ENCODE measurements at regions not wholly inside any gene's neighbourhood (a gene's known extent, or its start where the extent isn't known, plus 50 kb on each side); places are given as distances from the start of the nearest gene placed in this dataset.

- ATAC-seq (no peak), DNase-seq (no peak)
- no peak overlapping the region for H3K27ac ChIP-seq
- no peak for TF ChIP-seq CTCF (IDR thresholded peaks at IDR 0.05)
- no peaks in the 10 kb centered on the region for H3K9me3 ChIP-seq
- intact Hi-C loops (cut with DNase I): no loop called here
- no peak overlapping the region for H3K4me3 ChIP-seq
- no peaks in the 10 kb centered on the region for H3K36me3 ChIP-seq
- H3K4me1 ChIP-seq: no peaks in the 10 kb centered on the region
- H3K27me3 ChIP-seq: no peaks in the 10 kb centered on the region
These were observed 1392.7 kb downstream of the PCDH7 start for GRCh38 chr4:32112891-32113290.

- TF ChIP-seq CTCF (IDR thresholded peaks at IDR 0.05): peak in 2 of 9 donors; percentile 9 to 28
- H3K9me3 ChIP-seq: no peaks in the 10 kb centered on the region
- intact Hi-C loops (cut with DNase I): no loop called here
- 70 to 74% methylated on average over 3 of the region's 3 CpGs for WGBS, 2 donors
- no peaks in the 10 kb centered on the region for H3K27me3 ChIP-seq
- no peak overlapping the region for H3K27ac ChIP-seq
- H3K4me3 ChIP-seq: no peak overlapping the region
- ATAC-seq (no peak), DNase-seq (no peak)
- H3K4me1 ChIP-seq: no peaks in the 10 kb centered on the region
- no peaks in the 10 kb centered on the region for H3K36me3 ChIP-seq
These were observed 1397.5 kb downstream of the PCDH7 start for GRCh38 chr4:32117693-32118092.

GRCh38 chr4:32119907-32120306 lies 1399.7 kb downstream of the PCDH7 start:
- TF ChIP-seq CTCF (IDR thresholded peaks at IDR 0.05): no peak
- intact Hi-C loops (cut with DNase I): no loop called here
- H3K27ac ChIP-seq: no peak overlapping the region

GRCh38 chr4:32128549-32128948 lies 1408.4 kb downstream of the PCDH7 start:
- H3K4me3 ChIP-seq: no peak overlapping the region
- H3K27me3 ChIP-seq: no peaks in the 10 kb centered on the region
- 40 to 45% methylated on average over 4 of the region's 4 CpGs for WGBS, 2 donors
- H3K27ac ChIP-seq: no peak overlapping the region
- H3K36me3 ChIP-seq: no peaks in the 10 kb centered on the region
- TF ChIP-seq CTCF (IDR thresholded peaks at IDR 0.05): no peak
- no peak for DNase-seq
- peaks cover 0 to 7% (median 0%) of the 10 kb centered on the region in 11 donors for H3K9me3 ChIP-seq
- H3K4me1 ChIP-seq: no peaks in the 10 kb centered on the region
- intact Hi-C loops (cut with DNase I): no loop called here
- no peak for ATAC-seq

More at GRCh38 chr4:32119907-32120306, 1399.7 kb downstream of the PCDH7 start:
- Histone ChIP-seq H3K4me1 (no peaks in the 10 kb centered on the region), H3K4me3 (no peak overlapping the region), H3K36me3 (no peaks in the 10 kb centered on the region), H3K9me3 (no peaks in the 10 kb centered on the region), H3K27me3 (no peaks in the 10 kb centered on the region)
- no peak for DNase-seq
- WGBS, 2 donors: 90 to 98% methylated on average over 1 of the region's 1 CpG
- ATAC-seq: no peak

GRCh38 chr4:32129967-32130366 lies 1409.8 kb downstream of the PCDH7 start:
- no peak for TF ChIP-seq CTCF (IDR thresholded peaks at IDR 0.05)
- Histone ChIP-seq H3K4me3 (no peak overlapping the region), H3K9me3 (peaks cover 0 to 7% (median 0%) of the 10 kb centered on the region in 11 donors), H3K4me1 (no peaks in the 10 kb centered on the region), H3K36me3 (no peaks in the 10 kb centered on the region), H3K27ac (no peak overlapping the region), H3K27me3 (no peaks in the 10 kb centered on the region)
- WGBS, 2 donors: 89 to 90% methylated on average over 2 of the region's 2 CpGs
- intact Hi-C loops (cut with DNase I): no loop called here
- ATAC-seq (no peak), DNase-seq (no peak)
